ENCODE measurements at regions not wholly inside any gene's neighbourhood (a gene's known extent, or its start where the extent isn't known, plus 50 kb on each side); places are given as distances from the start of the nearest gene placed in this dataset.

DNA sequence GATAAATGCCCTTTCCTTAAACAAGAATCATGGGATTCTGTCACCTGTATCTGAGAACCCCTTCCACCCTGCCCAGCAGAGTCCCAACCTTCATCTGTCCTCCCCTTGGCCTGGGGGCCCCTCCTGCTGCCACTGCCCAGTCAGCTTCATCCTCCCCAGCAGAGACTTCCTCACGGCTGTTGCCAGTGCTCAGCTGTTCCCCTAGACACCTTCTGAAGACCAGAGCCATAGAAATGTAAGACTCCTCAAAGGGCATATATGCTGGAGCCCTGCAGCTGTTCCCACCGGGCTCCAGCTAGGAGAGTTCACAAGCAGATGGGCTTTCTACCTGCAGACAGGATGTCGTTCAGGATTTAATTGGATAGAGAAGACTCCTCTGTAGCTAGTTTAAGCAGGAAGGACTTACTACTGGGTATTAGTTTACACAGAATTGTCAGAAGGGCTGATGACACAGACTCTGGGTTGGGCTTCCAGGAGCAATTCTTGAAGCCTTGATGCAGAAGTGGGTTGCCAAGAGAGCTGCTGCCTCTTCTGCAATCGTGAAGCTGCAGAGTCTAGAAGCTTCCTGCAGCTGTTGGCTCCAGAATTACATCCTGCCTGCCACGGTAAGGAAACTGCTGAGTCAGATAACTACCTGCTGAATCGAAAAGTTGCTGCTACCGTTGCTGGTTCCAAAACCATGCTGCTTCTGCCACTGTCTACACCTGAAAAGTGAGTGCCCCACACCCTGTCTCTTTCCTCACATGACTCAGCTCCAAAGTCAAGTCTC lies 57.1 kb upstream of the MLN start:
- DNase-seq (ENCODE audit: insufficient read length, low spot score) (no peak), FAIRE-seq (no peak)
- TF ChIP-seq, protein P1, sequence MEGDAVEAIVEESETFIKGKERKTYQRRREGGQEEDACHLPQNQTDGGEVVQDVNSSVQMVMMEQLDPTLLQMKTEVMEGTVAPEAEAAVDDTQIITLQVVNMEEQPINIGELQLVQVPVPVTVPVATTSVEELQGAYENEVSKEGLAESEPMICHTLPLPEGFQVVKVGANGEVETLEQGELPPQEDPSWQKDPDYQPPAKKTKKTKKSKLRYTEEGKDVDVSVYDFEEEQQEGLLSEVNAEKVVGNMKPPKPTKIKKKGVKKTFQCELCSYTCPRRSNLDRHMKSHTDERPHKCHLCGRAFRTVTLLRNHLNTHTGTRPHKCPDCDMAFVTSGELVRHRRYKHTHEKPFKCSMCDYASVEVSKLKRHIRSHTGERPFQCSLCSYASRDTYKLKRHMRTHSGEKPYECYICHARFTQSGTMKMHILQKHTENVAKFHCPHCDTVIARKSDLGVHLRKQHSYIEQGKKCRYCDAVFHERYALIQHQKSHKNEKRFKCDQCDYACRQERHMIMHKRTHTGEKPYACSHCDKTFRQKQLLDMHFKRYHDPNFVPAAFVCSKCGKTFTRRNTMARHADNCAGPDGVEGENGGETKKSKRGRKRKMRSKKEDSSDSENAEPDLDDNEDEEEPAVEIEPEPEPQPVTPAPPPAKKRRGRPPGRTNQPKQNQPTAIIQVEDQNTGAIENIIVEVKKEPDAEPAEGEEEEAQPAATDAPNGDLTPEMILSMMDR (IDR thresholded peaks at IDR 0.05; ENCODE audit: insufficient read depth, missing control alignments), result no peak

- FAIRE-seq (no peak), DNase-seq (ENCODE audit: insufficient read length, low spot score) (no peak)
- TF ChIP-seq, protein P1 (IDR thresholded peaks at IDR 0.05; ENCODE audit: insufficient read depth, missing control alignments), result no peak
Observed at GRCh38 chr6:33860006-33860405, 56.2 kb upstream of the MLN start.

DNA sequence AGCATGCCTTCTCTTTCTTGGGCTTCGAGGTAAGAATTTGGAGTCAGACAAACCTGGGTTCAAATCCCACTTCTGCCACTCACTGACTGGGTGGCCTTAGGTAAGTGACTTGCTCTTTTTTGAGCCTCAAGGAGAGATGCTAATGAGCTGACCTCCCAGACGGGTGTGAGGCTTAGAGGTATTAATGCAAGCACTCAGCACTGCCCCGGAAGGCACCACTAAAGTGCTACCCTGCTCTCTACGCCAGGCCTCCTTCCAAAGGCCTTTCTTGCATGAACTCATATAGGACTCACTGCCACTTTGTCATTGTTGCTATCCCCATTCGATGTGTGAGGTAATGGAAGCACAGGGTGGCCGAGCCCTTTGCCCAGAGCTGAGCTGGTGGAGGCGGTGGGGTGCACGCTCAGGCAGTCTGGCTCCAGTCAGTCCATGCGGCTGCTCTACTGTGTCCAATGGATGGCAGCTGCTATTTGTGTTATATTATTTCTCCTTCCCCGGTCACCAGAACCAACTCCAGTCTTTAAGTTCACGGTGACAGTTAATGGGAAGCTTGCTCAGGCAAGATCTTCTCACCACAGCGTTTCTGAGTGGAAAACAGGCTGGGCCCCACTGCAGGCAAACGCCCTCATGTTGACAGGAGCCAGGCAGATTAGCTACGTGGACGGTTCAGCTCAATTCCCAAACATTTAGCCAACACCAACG lies 55.2 kb upstream of the MLN start:
- DNase-seq (ENCODE audit: insufficient read length, low spot score) (no peak), FAIRE-seq (no peak)
- TF ChIP-seq, protein P1 (IDR thresholded peaks at IDR 0.05; ENCODE audit: insufficient read depth, missing control alignments), result no peak

DNA sequence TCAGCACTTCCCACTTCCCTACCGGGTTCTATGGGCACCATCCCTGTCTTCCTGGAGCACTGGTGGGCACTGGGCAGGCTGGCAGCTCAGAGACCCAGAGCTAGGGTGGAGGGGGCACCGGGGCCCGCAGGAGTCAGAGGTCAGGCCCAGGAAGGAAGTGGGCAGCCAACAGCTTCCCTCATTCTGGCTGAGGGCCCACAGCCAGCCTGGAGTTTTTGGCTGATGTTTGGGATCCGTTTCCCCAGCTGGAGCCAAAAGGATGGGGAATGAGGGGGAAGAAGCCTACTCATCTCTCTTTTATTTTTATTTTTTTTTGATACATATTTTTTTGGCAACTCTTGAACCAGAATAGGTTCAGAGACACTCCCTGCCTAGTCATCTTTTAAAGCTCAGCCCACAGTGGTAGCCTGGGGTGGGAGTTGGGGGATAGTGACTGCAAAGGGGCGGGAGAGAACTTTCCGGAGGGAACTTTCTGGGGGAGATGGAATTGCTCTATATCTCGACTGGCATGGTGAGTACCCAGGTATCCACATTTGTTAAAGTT lies 54.2 kb upstream of the MLN start:
- TF ChIP-seq, protein P1 (IDR thresholded peaks at IDR 0.05; ENCODE audit: insufficient read depth, missing control alignments), result no peak
- FAIRE-seq, result no peak
- no peak for DNase-seq (ENCODE audit: insufficient read length, low spot score)

DNA sequence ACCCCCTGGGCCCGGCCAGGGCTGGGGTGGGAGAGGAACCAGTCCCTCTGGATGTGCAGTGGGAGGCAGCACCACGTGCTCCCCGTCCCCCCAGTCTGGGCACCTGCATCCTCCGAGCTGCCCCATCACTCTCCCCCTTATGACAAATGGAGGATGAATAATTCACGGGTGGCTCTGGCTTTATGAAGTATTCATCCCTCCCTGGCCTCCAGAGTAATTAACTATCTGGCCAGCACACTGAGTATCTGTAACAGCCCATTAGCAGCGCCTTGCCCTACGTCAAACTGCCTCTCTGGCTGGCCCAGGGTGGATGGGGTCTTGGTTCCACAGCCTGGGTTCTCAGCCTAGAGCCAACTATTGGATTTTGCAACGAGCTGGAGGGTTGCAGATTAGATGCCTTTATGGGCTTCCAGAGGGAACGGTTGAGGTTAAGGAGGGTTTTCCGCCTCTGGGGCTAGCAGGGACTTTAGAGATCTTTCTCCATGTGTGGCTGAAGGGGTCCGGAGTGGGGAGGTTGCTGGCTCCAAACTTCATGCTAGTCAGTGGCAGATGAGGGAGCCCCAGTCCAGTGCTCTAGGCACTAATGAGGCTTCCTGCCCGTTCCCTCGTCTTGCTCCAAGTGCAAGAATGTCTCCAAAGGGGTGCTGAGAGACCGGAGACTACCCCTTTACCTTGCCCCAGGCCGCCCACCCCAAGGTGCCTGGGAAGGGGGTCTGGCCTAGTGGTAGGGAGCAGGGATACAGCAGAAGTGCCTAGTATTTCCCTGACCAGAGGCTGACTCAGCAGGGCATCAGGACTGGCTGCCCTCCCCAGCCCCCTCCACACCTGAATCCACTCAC lies 53.5 kb upstream of the MLN start:
- TF ChIP-seq, protein P1 (IDR thresholded peaks at IDR 0.05; ENCODE audit: insufficient read depth, missing control alignments), result no peak
- DNase-seq (ENCODE audit: insufficient read length, low spot score), result no peak

DNA sequence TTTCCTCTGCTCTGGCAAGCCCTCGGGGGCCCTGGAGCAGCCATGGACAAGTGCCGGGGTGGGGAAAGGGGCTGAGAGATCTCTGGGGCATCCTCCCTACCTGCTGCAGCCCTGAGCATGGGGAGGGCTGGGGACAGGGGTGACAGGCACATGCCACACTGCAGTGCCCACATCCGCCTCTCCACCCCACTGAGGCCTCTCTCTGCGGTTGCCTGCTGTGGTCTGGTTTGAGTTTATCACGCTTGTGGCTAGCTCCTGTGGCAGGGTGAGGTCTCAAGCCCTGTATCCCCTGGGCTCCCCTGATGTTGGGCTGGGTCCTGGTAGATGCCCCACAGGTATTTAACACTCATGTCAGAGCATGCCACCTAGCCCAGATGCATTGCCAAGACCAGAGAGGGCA lies 52.9 kb upstream of the MLN start:
- TF ChIP-seq, protein P1 (IDR thresholded peaks at IDR 0.05; ENCODE audit: insufficient read depth, missing control alignments), result no peak
- FAIRE-seq (no peak), DNase-seq (ENCODE audit: insufficient read length, low spot score) (no peak)

More for the DNA sequence above, 53.5 kb upstream of the MLN start:
- no peak for FAIRE-seq
